22Rv1 (cell line): ENCODE measurements at regions not wholly inside any gene's neighbourhood (a gene's known extent, or its start where the extent isn't known, plus 50 kb on each side); places are given as distances from the start of the nearest gene placed in this dataset.

ENCODE experiments used
- ZFX ChIP-seq: fragments of 450-650 bp; IDR thresholded peaks from 2 replicates; pipeline ENCODE4 v1.6.1; 2017; ENCODE audit warnings: antibody characterized with exemption, borderline replicate concordance
- TF ChIP-seq, protein P1 (sequence below): fragments of 450-650 bp; IDR thresholded peaks from 2 replicates; pipeline ENCODE4 v1.5.1; 2017; ENCODE audit warnings: mild to moderate bottlenecking

DNA sequence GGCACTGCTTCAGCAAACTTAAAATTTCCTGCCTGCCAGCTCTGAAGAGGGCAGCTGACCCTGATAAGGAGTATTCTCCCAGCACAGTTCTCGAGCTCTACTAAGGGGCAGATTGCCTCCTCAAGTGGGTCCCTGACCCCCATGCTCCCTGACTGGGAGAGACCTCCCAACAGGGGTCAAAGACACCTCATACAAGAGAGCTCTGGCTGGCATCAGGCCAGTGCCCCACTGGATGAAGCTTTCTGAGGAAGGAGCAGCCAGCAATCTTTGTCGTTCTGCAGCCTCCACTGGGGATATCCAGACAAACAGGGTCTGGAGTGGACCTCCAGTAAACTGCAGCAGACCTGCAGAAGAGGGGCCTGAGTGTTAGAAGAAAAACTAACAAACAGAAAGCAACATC, 1118.3 kb upstream of the ADGRL3 start:
- TF ChIP-seq, protein P1, sequence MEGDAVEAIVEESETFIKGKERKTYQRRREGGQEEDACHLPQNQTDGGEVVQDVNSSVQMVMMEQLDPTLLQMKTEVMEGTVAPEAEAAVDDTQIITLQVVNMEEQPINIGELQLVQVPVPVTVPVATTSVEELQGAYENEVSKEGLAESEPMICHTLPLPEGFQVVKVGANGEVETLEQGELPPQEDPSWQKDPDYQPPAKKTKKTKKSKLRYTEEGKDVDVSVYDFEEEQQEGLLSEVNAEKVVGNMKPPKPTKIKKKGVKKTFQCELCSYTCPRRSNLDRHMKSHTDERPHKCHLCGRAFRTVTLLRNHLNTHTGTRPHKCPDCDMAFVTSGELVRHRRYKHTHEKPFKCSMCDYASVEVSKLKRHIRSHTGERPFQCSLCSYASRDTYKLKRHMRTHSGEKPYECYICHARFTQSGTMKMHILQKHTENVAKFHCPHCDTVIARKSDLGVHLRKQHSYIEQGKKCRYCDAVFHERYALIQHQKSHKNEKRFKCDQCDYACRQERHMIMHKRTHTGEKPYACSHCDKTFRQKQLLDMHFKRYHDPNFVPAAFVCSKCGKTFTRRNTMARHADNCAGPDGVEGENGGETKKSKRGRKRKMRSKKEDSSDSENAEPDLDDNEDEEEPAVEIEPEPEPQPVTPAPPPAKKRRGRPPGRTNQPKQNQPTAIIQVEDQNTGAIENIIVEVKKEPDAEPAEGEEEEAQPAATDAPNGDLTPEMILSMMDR: no peak
- TF ChIP-seq ZFX: no peak
